PC-3 (cell line): ENCODE measurements at regions not wholly inside any gene's neighbourhood (a gene's known extent, or its start where the extent isn't known, plus 50 kb on each side); places are given as distances from the start of the nearest gene placed in this dataset.

Source experiments
- ATAC-seq: fragments of 200-7000 bp; cut with Tn5 transposase; 2 replicates; pipeline ENCODE4 v1.9.1; 2020; ENCODE audit warnings: mild to moderate bottlenecking, moderate library complexity
- BruUV-seq: library from RNA; stranded (reverse); fragments of 400-500 nt; replicated peaks from 2 replicates; lab custom pipeline; 2021; lab: Mats Ljungman, UMichigan
- CTCF ChIA-PET: fragments of 300-600 bp; sonication (Branson Sonifier 250); formaldehyde crosslinking; loops from one replicate; lab custom pipeline; 2022; ENCODE audit warnings: antibody characterized with exemption; lab: Charles Lee
- POLR2A ChIA-PET: fragments of 300-600 bp; sonication (Branson Sonifier 250); formaldehyde crosslinking; loops from one replicate; lab custom pipeline; 2022; ENCODE audit warnings: antibody characterized with exemption; ENCODE audit not compliant: unreplicated experiment; lab: Charles Lee
- DNase-seq: peaks from one replicate; pipeline ENCODE4 v3.0.0-alpha.2; 2015
- H2AFZ ChIP-seq: fragments of 300-600 bp; sonication (generic); 2 replicates; pipeline ENCODE4 v1.6.0; 2016; ENCODE audit warnings: antibody characterized with exemption, low read length
- H3F3A ChIP-seq: fragments of 300-600 bp; sonication (generic); one replicate; pipeline ENCODE4 v1.6.0; 2017; ENCODE audit warnings: antibody characterized with exemption, low read length, control low read depth, mild to moderate bottlenecking; ENCODE audit not compliant: unreplicated experiment
- H3K27ac ChIP-seq: fragments of 300-600 bp; sonication (generic); 2 replicates; pipeline ENCODE4 v1.5.1; 2016; ENCODE audit warnings: mild to moderate bottlenecking, low read length
- H3K27me3 ChIP-seq: fragments of 300-600 bp; sonication (generic); 2 replicates; pipeline ENCODE4 v1.6.1; 2016; ENCODE audit warnings: low read length, mixed read lengths
- H3K36me3 ChIP-seq: fragments of 300-600 bp; sonication (generic); 2 replicates; pipeline ENCODE4 v1.6.1; 2016; ENCODE audit warnings: low read depth, mixed run types, low read length, mixed read lengths
- H3K4me1 ChIP-seq: fragments of 300-600 bp; sonication (generic); 2 replicates; pipeline ENCODE4 v1.5.1; 2016; ENCODE audit warnings: low read length; ENCODE audit not compliant: insufficient read depth
- H3K4me2 ChIP-seq: fragments of 300-600 bp; sonication (generic); 2 replicates; pipeline ENCODE4 v1.6.0; 2016; ENCODE audit warnings: low read length
- H3K4me3 ChIP-seq: fragments of 300-600 bp; sonication (generic); 2 replicates; pipeline ENCODE4 v1.5.1; 2016; ENCODE audit warnings: mild to moderate bottlenecking, low read length, mixed read lengths
- H3K79me2 ChIP-seq: fragments of 300-600 bp; sonication (generic); 2 replicates; pipeline ENCODE4 v1.6.1; 2017; ENCODE audit warnings: low read length, mixed read lengths
- H3K9ac ChIP-seq: fragments of 300-600 bp; sonication (generic); 2 replicates; pipeline ENCODE4 v1.6.0; 2016; ENCODE audit warnings: mild to moderate bottlenecking, low read length
- H3K9me2 ChIP-seq: fragments of 300-600 bp; sonication (generic); replicated peaks from 2 replicates; pipeline ENCODE4 v1.6.1; 2016; ENCODE audit warnings: mixed run types, low read length, mixed read lengths
- H3K9me3 ChIP-seq: fragments of 300-600 bp; sonication (generic); 2 replicates; pipeline ENCODE4 v1.6.1; 2016; ENCODE audit warnings: low read length, mixed read lengths
- H4K20me1 ChIP-seq: fragments of 300-600 bp; sonication (generic); 2 replicates; pipeline ENCODE4 v1.6.1; 2016; ENCODE audit warnings: low read length, mixed read lengths
- CTCF ChIP-seq: fragments of 300-600 bp; sonication (generic); conservative IDR thresholded peaks from 2 replicates; pipeline ENCODE4 v1.5.1; 2017; ENCODE audit warnings: antibody characterized with exemption, low read depth, mild to moderate bottlenecking, low read length
- EZH2 ChIP-seq: fragments of 300-600 bp; sonication (generic); IDR thresholded peaks from one replicate; pipeline ENCODE4 v1.6.1; 2017; ENCODE audit warnings: antibody characterized with exemption, mild to moderate bottlenecking, low read length; ENCODE audit not compliant: unreplicated experiment
- EZH2phosphoT487 ChIP-seq: fragments of 300-600 bp; sonication (generic); IDR thresholded peaks from 2 replicates; pipeline ENCODE4 v1.6.1; 2018; ENCODE audit warnings: mild to moderate bottlenecking, antibody characterized with exemption, low read length, borderline replicate concordance
- intact Hi-C: fragments of 100-400 bp; cut with micrococcal nuclease; formaldehyde crosslinking; loops from 2 replicates; pipeline ENCODE4 v1.9.0; 2023

GRCh38 chr11:23688835-23689234 is 808.0 kb upstream of the LUZP2 start:
- H3K36me3 ChIP-seq: no peaks in the 10 kb centered on the region
- peak overlapping the region; percentile 45 for H3K4me2 ChIP-seq
- no peaks in the 10 kb centered on the region for H3K79me2 ChIP-seq
- ATAC-seq (peak; percentile 93), DNase-seq (peak; percentile 54)
- BruUV-seq: no TSS peak
- H3F3A ChIP-seq: no peaks in the 10 kb centered on the region
- CTCF ChIA-PET: no interaction called here
- H3K9me2 ChIP-seq: no peaks in the 10 kb centered on the region; the same call in 1 of the 2 replicates
- POLR2A ChIA-PET: no interaction called here
- 0 out of 2 replicates have a peak overlapping the region, but pooled peaks have one; percentile 3 for H3K27ac ChIP-seq
- H2AFZ ChIP-seq: no peak overlapping the region
- H3K9me3 ChIP-seq: no peaks in the 10 kb centered on the region
- TF ChIP-seq EZH2phosphoT487 (no peak), CTCF (no peak), EZH2 (no peak)
- H3K9ac ChIP-seq: no peak overlapping the region
- no peaks in the 10 kb centered on the region for H3K27me3 ChIP-seq
- intact Hi-C loops: no loop called here
- H3K4me3 ChIP-seq: no peak overlapping the region
- peaks cover 9% of the 10 kb centered on the region for H3K4me1 ChIP-seq
- H4K20me1 ChIP-seq: no peaks in the 10 kb centered on the region

- Histone ChIP-seq H3K36me3 (no peaks in the 10 kb centered on the region), H3K4me2 (no peak overlapping the region), H3K4me3 (no peak overlapping the region), H3K9ac (no peak overlapping the region), H3K9me2 (no peaks in the 10 kb centered on the region), H4K20me1 (no peaks in the 10 kb centered on the region), H2AFZ (no peak overlapping the region), H3K79me2 (no peaks in the 10 kb centered on the region), H3K27ac (no peak overlapping the region), H3F3A (no peaks in the 10 kb centered on the region), H3K9me3 (no peaks in the 10 kb centered on the region), H3K4me1 (no peaks in the 10 kb centered on the region), H3K27me3 (no peaks in the 10 kb centered on the region)
- BruUV-seq: no TSS peak
- DNase-seq (no peak), ATAC-seq (no peak)
- no peak for TF ChIP-seq CTCF
- no peak for TF ChIP-seq EZH2
- TF ChIP-seq EZH2phosphoT487: no peak
- CTCF ChIA-PET: no interaction called here
- POLR2A ChIA-PET: no interaction called here
- intact Hi-C loops: no loop called here
These were observed 800.0 kb upstream of the LUZP2 start for GRCh38 chr11:23696688-23697415.

DNA sequence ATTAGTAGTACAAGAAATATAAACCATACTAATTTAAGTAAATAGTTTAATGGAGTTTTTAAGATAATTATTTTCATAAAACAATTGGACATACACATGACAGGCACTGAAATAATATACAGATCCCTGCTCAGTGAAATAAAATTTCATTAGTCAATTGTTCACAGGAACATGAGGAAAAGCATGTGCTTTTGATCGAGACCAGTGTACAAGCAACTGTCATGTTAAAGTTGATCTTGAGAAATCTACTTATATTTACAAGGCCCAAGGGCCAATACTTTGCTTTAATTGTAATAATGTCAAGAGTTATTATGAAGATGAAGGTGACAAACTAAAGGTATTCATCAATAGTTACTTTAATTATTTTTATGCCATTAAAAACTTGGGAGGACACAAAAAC is 792.7 kb upstream of the LUZP2 start:
- POLR2A ChIA-PET: no interaction called here
- Histone ChIP-seq H3K27ac (no peak overlapping the region), H3K4me3 (no peak overlapping the region), H4K20me1 (no peaks in the 10 kb centered on the region), H3K27me3 (no peaks in the 10 kb centered on the region), H3K36me3 (no peaks in the 10 kb centered on the region), H3K4me2 (no peak overlapping the region), H3F3A (no peaks in the 10 kb centered on the region), H3K9ac (no peak overlapping the region), H2AFZ (no peak overlapping the region), H3K9me3 (no peaks in the 10 kb centered on the region), H3K4me1 (no peaks in the 10 kb centered on the region), H3K9me2 (no peaks in the 10 kb centered on the region), H3K79me2 (no peaks in the 10 kb centered on the region)
- intact Hi-C loops: no loop called here
- no peak for TF ChIP-seq EZH2phosphoT487
- no peak for TF ChIP-seq CTCF
- TF ChIP-seq EZH2: no peak
- BruUV-seq: no TSS peak
- CTCF ChIA-PET: no interaction called here
- ATAC-seq (no peak), DNase-seq (no peak)
